Thymus (tissue), 11 donors: ENCODE measurements at regions not wholly inside any gene's neighbourhood (a gene's known extent, or its start where the extent isn't known, plus 50 kb on each side); places are given as distances from the start of the nearest gene placed in this dataset.
"Not testable (repeated sequence)": the region's sequence is repeated elsewhere in the genome, so short reads cannot be mapped to it uniquely, and the experiment has no call there.

Experiments used
- DNase-seq, 9 donors: peaks; one replicate each; pipeline ENCODE4 v3.0.0-alpha.2; 2013; ENCODE audit warnings: low spot score in 9 of 9, low read depth in 6 of 9, missing footprints in 1 of 9
- H3K27ac ChIP-seq, 2 donors: one replicate each; pipeline ENCODE4 v1.5.1; 2013; ENCODE audit warnings: control low read depth in 1 of 2, low read depth in 1 of 2, low read length in 1 of 2, mild to moderate bottlenecking in 1 of 2, moderate library complexity in 1 of 2
- H3K27me3 ChIP-seq, 2 donors: one replicate each; pipeline ENCODE4 v1.5.1; 2013; ENCODE audit warnings: low read length in 1 of 2; ENCODE audit not compliant: control insufficient read depth in 2 of 2, insufficient read depth in 1 of 2
- H3K36me3 ChIP-seq, 2 donors: one replicate each; pipeline ENCODE4 v1.5.1; 2013; ENCODE audit warnings: low read length in 1 of 2, mild to moderate bottlenecking in 1 of 2, moderate library complexity in 1 of 2; ENCODE audit not compliant: control insufficient read depth in 2 of 2, insufficient read depth in 2 of 2
- H3K4me1 ChIP-seq, 2 donors: one replicate each; pipeline ENCODE4 v1.5.1; 2013; ENCODE audit warnings: low read length in 2 of 2; ENCODE audit not compliant: control insufficient read depth in 2 of 2, insufficient read depth in 2 of 2
- H3K4me3 ChIP-seq, 2 donors: one replicate each; pipeline ENCODE4 v1.5.1; 2013; ENCODE audit warnings: low read length in 2 of 2, control low read depth in 1 of 2, mild to moderate bottlenecking in 1 of 2
- H3K9me3 ChIP-seq, 2 donors: one replicate each; pipeline ENCODE4 v1.5.1; 2013; ENCODE audit warnings: low read length in 1 of 2, mild to moderate bottlenecking in 1 of 2; ENCODE audit not compliant: control insufficient read depth in 2 of 2, insufficient read depth in 1 of 2
- WGBS: extraction: QIAGEN DNeasy Blood & Tissue Kit; methylation state at CpG from one replicate; pipeline ENCODE4 v1.1.7; 2013; 5-methylcytosine and 5-hydroxymethylcytosine counted together
- donor health status: healthy.

GRCh38 chr10:130507461-130507860 lies 371.3 kb downstream of the GLRX3 start:
- Histone ChIP-seq H3K4me3 (no peak overlapping the region), H3K36me3 (no peaks in the 10 kb centered on the region), H3K9me3 (no peaks in the 10 kb centered on the region), H3K27me3 (no peaks in the 10 kb centered on the region), H3K4me1 (no peaks in the 10 kb centered on the region), H3K27ac (no peak overlapping the region)
- DNase-seq: no peak
- 77% methylated on average over 5 of the region's 5 CpGs for WGBS

- H3K4me3 ChIP-seq: no peak overlapping the region
- no peaks in the 10 kb centered on the region for H3K36me3 ChIP-seq
- H3K9me3 ChIP-seq: no peaks in the 10 kb centered on the region
- no peak for DNase-seq
- WGBS: 86% methylated on average over 25 of the region's 25 CpGs
- no peaks in the 10 kb centered on the region for H3K27me3 ChIP-seq
- H3K27ac ChIP-seq: no peak overlapping the region
- H3K4me1 ChIP-seq: no peaks in the 10 kb centered on the region
Observed at GRCh38 chr10:130509881-130510689, 373.9 kb downstream of the GLRX3 start.

GRCh38 chr10:130510755-130511154 lies 374.6 kb downstream of the GLRX3 start:
- WGBS: 91% methylated on average over 9 of the region's 9 CpGs
- no peaks in the 10 kb centered on the region for H3K9me3 ChIP-seq
- DNase-seq: no peak
- no peak overlapping the region for H3K4me3 ChIP-seq
- H3K27ac ChIP-seq: no peak overlapping the region
- H3K36me3 ChIP-seq: no peaks in the 10 kb centered on the region
- H3K27me3 ChIP-seq: no peaks in the 10 kb centered on the region
- no peaks in the 10 kb centered on the region for H3K4me1 ChIP-seq

DNA sequence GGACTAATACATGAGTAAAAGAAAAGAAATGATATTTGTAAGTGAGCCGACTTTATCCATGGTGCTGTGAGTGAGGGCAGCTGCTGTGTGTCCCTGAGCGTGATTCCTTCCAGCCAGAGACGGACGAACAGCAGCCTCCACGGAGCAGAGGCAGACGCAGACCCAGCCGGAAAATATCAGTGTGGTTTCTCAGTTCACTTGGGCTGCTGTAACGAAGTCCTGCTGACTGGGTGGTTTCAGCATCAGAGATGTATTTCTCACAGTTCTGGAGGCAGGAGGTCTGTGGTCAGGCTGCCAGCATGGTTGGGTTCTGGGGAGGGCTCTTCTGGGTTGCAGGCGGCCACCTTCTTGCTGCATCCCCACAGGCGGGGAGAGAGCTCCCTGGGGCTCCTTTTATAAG lies 375.6 kb downstream of the GLRX3 start:
- DNase-seq: no peak
- Histone ChIP-seq H3K9me3 (no peaks in the 10 kb centered on the region), H3K4me1 (no peaks in the 10 kb centered on the region), H3K4me3 (no peak overlapping the region), H3K27me3 (no peaks in the 10 kb centered on the region), H3K27ac (no peak overlapping the region), H3K36me3 (no peaks in the 10 kb centered on the region)
- 94% methylated on average over 10 of the region's 10 CpGs for WGBS

DNA sequence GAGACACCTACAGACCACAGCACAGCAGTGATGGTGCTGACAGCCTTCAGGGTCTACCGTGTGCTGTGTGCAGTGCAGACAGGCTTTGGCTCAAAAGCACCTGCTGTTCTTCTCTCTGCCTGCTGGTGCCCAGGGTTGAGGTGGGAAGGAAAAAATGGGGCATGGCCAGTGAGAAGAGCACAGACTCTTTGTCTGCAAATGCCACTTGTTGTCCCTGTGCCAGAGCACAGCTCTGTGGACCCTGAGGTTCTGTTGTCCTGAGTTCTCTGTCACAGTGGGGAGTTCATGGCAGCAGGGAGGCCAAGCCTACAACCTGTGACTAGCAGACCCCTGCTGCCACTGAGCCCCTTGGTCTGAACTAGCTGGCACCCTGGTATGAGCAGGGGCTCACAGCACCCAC lies 376.7 kb downstream of the GLRX3 start:
- Histone ChIP-seq H3K4me1 (no peaks in the 10 kb centered on the region), H3K27ac (no peak overlapping the region), H3K4me3 (no peak overlapping the region), H3K36me3 (no peaks in the 10 kb centered on the region), H3K9me3 (no peaks in the 10 kb centered on the region), H3K27me3 (no peaks in the 10 kb centered on the region)
- DNase-seq: no peak
- 76% methylated on average over 1 of the region's 1 CpG for WGBS

DNA sequence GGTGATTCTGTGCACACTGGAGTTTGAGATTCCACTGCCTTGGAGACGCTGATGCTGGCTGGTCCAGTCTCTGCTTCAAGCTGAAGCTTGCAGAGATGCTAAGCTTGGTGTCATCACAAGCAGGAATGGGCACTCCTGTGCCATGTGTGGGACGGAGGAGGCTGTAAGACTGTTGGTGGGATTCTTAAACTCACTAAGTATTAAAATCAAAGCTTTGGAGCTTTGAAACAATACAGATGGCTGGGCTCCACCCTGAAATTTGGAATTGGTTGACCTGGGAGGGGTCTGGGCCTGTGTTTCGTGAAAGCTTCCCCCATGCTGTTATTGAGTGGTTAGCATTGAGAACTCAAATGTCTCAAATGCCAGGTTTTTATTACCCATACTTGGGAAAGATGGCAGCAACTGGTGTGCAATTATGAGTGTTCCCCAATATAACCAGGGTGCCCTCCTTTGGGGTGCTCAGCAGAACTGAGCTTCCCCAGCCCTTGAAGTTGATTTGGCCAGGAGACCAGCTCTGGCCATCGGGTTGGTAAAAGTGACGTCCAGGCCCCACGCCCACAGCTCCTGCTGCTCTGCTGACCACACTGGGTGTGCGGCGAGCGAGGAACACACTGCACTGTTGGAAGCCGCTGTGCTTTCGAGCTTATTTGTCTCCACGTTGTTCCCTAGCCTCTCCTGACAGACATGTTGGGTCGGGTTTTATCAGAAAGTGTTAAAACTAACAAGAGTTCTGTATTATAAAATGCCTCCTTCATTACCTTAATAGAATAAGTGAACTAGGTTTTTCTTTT lies 377.7 kb downstream of the GLRX3 start:
- H3K27me3 ChIP-seq: no peaks in the 10 kb centered on the region
- no peak for DNase-seq
- H3K27ac ChIP-seq: no peak overlapping the region
- no peaks in the 10 kb centered on the region for H3K4me1 ChIP-seq
- no peak overlapping the region for H3K4me3 ChIP-seq
- WGBS: 87% methylated on average over 13 of the region's 13 CpGs
- no peaks in the 10 kb centered on the region for H3K36me3 ChIP-seq
- H3K9me3 ChIP-seq: no peaks in the 10 kb centered on the region

- Histone ChIP-seq H3K4me1 (no peaks in the 10 kb centered on the region), H3K4me3 (no peak overlapping the region), H3K36me3 (no peaks in the 10 kb centered on the region), H3K27ac (no peak overlapping the region), H3K9me3 (no peaks in the 10 kb centered on the region), H3K27me3 (no peaks in the 10 kb centered on the region)
- no peak for DNase-seq
- 93% methylated on average over 6 of the region's 6 CpGs for WGBS
Observed at GRCh38 chr10:130515670-130516069, 379.5 kb downstream of the GLRX3 start.

GRCh38 chr10:130516141-130516735 lies 380.0 kb downstream of the GLRX3 start:
- no peaks in the 10 kb centered on the region for H3K27me3 ChIP-seq
- DNase-seq: no peak
- H3K4me3 ChIP-seq: no peak overlapping the region
- 88% methylated on average over 4 of the region's 4 CpGs for WGBS
- no peaks in the 10 kb centered on the region for H3K9me3 ChIP-seq
- H3K27ac ChIP-seq: no peak overlapping the region
- H3K36me3 ChIP-seq: no peaks in the 10 kb centered on the region
- no peaks in the 10 kb centered on the region for H3K4me1 ChIP-seq

DNA sequence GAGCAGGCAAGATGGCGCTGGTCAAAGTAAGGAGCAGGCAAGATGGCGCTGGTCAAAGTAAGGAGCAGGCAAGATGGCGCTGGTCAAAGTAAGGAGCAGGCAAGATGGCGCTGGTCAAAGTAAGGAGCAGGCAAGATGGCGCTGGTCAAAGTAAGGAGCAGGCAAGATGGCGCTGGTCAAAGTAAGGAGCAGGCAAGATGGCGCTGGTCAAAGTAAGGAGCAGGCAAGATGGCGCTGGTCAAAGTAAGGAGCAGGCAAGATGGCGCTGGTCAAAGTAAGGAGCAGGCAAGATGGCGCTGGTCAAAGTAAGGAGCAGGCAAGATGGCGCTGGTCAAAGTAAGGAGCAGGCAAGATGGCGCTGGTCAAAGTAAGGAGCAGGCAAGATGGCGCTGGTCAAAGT lies 382.7 kb downstream of the GLRX3 start:
- DNase-seq, H3K27me3 ChIP-seq: not testable (repeated sequence)
- over 99% methylated on average over 5 of the region's 13 CpGs for WGBS

More for the DNA sequence above, 382.7 kb downstream of the GLRX3 start:
- not testable (repeated sequence) for H3K36me3 ChIP-seq, H3K27ac ChIP-seq, H3K4me3 ChIP-seq, H3K9me3 ChIP-seq, H3K4me1 ChIP-seq
